ENCODE measurements at regions not wholly inside any gene's neighbourhood (a gene's known extent, or its start where the extent isn't known, plus 50 kb on each side); places are given as distances from the start of the nearest gene placed in this dataset.
"Not testable (repeated sequence)": the region's sequence is repeated elsewhere in the genome, so short reads cannot be mapped to it uniquely, and the experiment has no call there.

DNA sequence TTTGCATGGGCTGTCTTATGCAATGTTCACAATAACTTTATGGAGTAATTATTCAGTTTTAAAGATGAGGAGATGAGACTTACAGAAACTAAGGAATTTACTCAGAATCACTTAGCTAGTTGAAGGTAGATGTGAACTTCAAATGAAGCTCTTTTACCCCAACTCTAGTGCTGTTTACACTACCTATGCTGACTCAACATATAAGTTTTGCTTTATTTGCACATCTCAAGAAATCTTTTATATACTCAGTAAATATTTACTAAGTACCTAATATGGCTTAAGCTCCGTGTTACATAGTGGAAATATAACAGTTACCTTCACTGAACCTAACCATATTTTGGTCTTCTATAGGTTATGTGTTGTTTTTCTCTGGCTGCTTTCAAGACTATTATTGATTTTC lies 293.2 kb downstream of the ANXA1 start:
- no peak for TF ChIP-seq POLR2A (IDR thresholded peaks at IDR 0.05)
- TF ChIP-seq, protein P1, sequence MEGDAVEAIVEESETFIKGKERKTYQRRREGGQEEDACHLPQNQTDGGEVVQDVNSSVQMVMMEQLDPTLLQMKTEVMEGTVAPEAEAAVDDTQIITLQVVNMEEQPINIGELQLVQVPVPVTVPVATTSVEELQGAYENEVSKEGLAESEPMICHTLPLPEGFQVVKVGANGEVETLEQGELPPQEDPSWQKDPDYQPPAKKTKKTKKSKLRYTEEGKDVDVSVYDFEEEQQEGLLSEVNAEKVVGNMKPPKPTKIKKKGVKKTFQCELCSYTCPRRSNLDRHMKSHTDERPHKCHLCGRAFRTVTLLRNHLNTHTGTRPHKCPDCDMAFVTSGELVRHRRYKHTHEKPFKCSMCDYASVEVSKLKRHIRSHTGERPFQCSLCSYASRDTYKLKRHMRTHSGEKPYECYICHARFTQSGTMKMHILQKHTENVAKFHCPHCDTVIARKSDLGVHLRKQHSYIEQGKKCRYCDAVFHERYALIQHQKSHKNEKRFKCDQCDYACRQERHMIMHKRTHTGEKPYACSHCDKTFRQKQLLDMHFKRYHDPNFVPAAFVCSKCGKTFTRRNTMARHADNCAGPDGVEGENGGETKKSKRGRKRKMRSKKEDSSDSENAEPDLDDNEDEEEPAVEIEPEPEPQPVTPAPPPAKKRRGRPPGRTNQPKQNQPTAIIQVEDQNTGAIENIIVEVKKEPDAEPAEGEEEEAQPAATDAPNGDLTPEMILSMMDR (IDR thresholded peaks at IDR 0.05) = no peak
- Histone ChIP-seq H3K4me1 (no peaks in the 10 kb centered on the region), H3K9me3 (no peaks in the 10 kb centered on the region), H3K27me3 (no peaks in the 10 kb centered on the region), H3K36me3 (no peaks in the 10 kb centered on the region), H3K4me3 (no peak overlapping the region), H3K27ac (no peak overlapping the region)
- WGBS, 2 donors = 26 to 57% methylated on average over 1 of the region's 1 CpG
- intact Hi-C loops (cut with DNase I) = no loop called here
- DNase-seq = no peak

GRCh38 chr9:73445384-73445783 lies 293.7 kb downstream of the ANXA1 start:
- H3K36me3 ChIP-seq; DNase-seq; H3K4me3 ChIP-seq; H3K9me3 ChIP-seq; H3K27me3 ChIP-seq; H3K27ac ChIP-seq; H3K4me1 ChIP-seq; intact Hi-C loops (cut with DNase I): not testable (repeated sequence)
- WGBS, 2 donors = 45 to 76% methylated on average over 1 of the region's 1 CpG

DNA sequence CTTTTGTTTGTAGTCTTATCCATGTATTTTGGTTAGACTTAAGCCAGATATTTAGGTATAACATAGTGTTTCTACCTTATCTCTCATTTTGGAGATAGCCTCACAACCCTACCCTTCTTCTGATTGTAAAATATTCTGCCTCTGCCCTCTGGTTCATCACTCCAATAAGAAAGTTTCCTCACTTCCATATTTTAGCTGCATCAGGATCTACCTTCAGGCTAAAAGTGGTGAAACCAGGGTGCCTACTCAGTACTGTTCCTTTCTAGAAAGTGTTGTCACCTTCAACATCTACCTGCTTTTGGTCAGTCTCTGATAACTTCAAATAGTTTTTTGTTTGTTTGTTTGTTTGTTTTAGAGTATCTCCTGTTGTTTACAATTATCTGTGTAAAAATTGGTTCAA lies 294.6 kb downstream of the ANXA1 start:
- H3K4me3 ChIP-seq = no peak overlapping the region
- H3K36me3 ChIP-seq = no peaks in the 10 kb centered on the region
- intact Hi-C loops (cut with DNase I) = no loop called here
- TF ChIP-seq POLR2A (IDR thresholded peaks at IDR 0.05) = no peak
- TF ChIP-seq, protein P1 (IDR thresholded peaks at IDR 0.05) = no peak
- H3K4me1 ChIP-seq = no peaks in the 10 kb centered on the region
- no peak for DNase-seq
- no peaks in the 10 kb centered on the region for H3K27me3 ChIP-seq
- H3K27ac ChIP-seq = no peak overlapping the region
- no peaks in the 10 kb centered on the region for H3K9me3 ChIP-seq

DNA sequence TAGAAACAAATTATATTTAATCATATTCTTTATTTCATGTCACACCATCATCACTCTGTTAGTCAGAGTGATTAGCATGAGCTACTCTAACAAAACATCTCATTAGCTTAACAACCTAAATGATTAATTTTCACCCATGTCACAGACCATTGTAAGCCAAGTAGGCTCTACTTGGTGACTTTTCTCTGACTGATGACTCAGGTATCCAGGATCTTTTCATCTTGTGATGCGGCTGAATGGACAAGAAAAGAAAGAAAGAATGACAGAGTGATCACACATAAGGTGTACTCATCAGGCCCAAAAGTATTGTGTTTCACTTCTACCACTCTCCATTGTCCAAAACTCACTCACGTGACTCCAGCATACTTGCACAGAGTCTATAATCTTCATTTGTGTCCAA lies 299.3 kb downstream of the ANXA1 start:
- TF ChIP-seq, protein P1 (IDR thresholded peaks at IDR 0.05) = no peak
- TF ChIP-seq POLR2A (IDR thresholded peaks at IDR 0.05) = no peak
- intact Hi-C loops (cut with DNase I) = no loop called here
- no peak overlapping the region for H3K4me3 ChIP-seq
- no peak for DNase-seq
- H3K27me3 ChIP-seq = no peaks in the 10 kb centered on the region
- H3K9me3 ChIP-seq = no peaks in the 10 kb centered on the region
- no peaks in the 10 kb centered on the region for H3K4me1 ChIP-seq
- 29 to 46% methylated on average over 2 of the region's 2 CpGs for WGBS, 2 donors
- no peaks in the 10 kb centered on the region for H3K36me3 ChIP-seq
- H3K27ac ChIP-seq = no peak overlapping the region

DNA sequence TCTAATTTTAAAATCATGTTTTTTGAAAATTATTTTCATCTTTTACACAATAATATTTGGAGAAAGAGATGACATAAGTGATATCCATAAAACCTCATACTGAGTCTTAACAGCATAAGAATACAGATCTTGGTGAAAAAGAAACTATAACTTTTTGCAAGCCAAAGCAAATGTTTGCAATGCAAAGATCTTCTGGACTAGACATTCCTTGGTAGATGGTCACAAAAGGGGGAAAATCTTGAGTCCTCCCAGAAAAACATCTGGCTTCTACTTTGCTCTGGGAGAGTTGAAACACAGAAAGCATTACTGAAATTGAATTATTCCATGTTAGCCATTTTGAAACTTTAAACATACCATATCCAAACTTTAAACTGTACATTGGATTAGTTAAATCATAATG lies 308.2 kb downstream of the ANXA1 start:
- Histone ChIP-seq H3K4me1 (no peaks in the 10 kb centered on the region), H3K27me3 (no peaks in the 10 kb centered on the region), H3K27ac (no peak overlapping the region), H3K36me3 (no peaks in the 10 kb centered on the region), H3K4me3 (no peak overlapping the region), H3K9me3 (no peaks in the 10 kb centered on the region)
- TF ChIP-seq, protein P1 (IDR thresholded peaks at IDR 0.05) = no peak
- TF ChIP-seq POLR2A (IDR thresholded peaks at IDR 0.05) = no peak
- intact Hi-C loops (cut with DNase I) = no loop called here
- DNase-seq = no peak

GRCh38 chr9:73468716-73469115 lies 317.1 kb downstream of the ANXA1 start:
- WGBS, 2 donors = 89 to 100% methylated on average over 1 of the region's 1 CpG
- intact Hi-C loops (cut with DNase I) = no loop called here
- Histone ChIP-seq H3K27ac (no peak overlapping the region), H3K27me3 (no peaks in the 10 kb centered on the region), H3K9me3 (no peaks in the 10 kb centered on the region), H3K36me3 (no peaks in the 10 kb centered on the region), H3K4me3 (no peak overlapping the region), H3K4me1 (no peaks in the 10 kb centered on the region)
- no peak for TF ChIP-seq POLR2A (IDR thresholded peaks at IDR 0.05)
- TF ChIP-seq, protein P1 (IDR thresholded peaks at IDR 0.05) = no peak
- no peak for DNase-seq
